ENCODE measurements at regions not wholly inside any gene's neighbourhood (a gene's known extent, or its start where the extent isn't known, plus 50 kb on each side); places are given as distances from the start of the nearest gene placed in this dataset.

GRCh38 chr10:78645169-78645686, 423.5 kb upstream of the ZMIZ1 start:
- no peak for TF ChIP-seq CTCF (IDR thresholded peaks at IDR 0.05; ENCODE audit: low read depth, low read length)

DNA sequence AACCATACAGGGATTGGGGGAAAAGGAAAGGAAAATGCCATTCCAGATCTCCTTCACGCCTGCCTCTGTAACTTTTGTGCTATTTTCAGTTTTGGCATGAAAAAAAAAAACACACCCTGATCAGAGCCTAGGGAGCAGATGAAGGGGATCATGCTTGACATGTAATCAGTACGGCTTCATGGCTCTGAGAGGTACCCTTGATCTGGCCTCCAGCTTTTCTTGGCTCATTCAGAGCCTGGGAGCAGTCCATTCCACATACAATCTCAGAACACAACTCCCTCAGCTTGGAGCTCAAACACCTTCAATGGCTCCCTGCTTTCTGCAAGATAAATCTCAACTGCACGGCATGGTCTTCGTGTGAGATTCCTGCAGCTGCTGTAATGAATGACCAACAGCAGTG, 422.8 kb upstream of the ZMIZ1 start:
- Histone ChIP-seq H3K4me3 (ENCODE audit: low read depth, low read length) (no peak overlapping the region), H3K9me3 (ENCODE audit: control insufficient read depth, insufficient read depth, low read length) (no peaks in the 10 kb centered on the region), H3K27me3 (ENCODE audit: control insufficient read depth, insufficient read depth, low read length) (no peaks in the 10 kb centered on the region), H3K27ac (ENCODE audit: low read depth, low read length) (no peak overlapping the region)
- POLR2A ChIA-PET, result no interaction called here
- no peak for DNase-seq (ENCODE audit: low read depth, low spot score)
- CTCF ChIA-PET, result interaction anchor here (0.8 kb wide), 1 partner anchor 12 kb away, joined by 4 read pairs; no protein-coding TSS in a partner anchor
- TF ChIP-seq CTCF (IDR thresholded peaks at IDR 0.05; ENCODE audit: low read depth, low read length), result no peak

More at GRCh38 chr10:78645169-78645686, 423.5 kb upstream of the ZMIZ1 start:
- ChIA-PET POLR2A (no interaction called here), CTCF (no interaction called here)
- Histone ChIP-seq H3K9me3 (ENCODE audit: control insufficient read depth, insufficient read depth, low read length) (no peaks in the 10 kb centered on the region), H3K4me3 (ENCODE audit: low read depth, low read length) (no peak overlapping the region), H3K27me3 (ENCODE audit: control insufficient read depth, insufficient read depth, low read length) (no peaks in the 10 kb centered on the region), H3K27ac (ENCODE audit: low read depth, low read length) (no peak overlapping the region)
- DNase-seq (ENCODE audit: low read depth, low spot score), result no peak

- TF ChIP-seq CTCF (IDR thresholded peaks at IDR 0.05; ENCODE audit: low read depth, low read length), result no peak
- Histone ChIP-seq H3K27me3 (ENCODE audit: control insufficient read depth, insufficient read depth, low read length) (no peaks in the 10 kb centered on the region), H3K27ac (ENCODE audit: low read depth, low read length) (no peak overlapping the region), H3K9me3 (ENCODE audit: control insufficient read depth, insufficient read depth, low read length) (no peaks in the 10 kb centered on the region; the same call in 1 of the 2 replicates), H3K4me3 (ENCODE audit: low read depth, low read length) (no peak overlapping the region)
- ChIA-PET POLR2A (interaction anchor here (0.7 kb wide), 1 partner anchor 190 kb away, joined by 3 read pairs; no protein-coding TSS in a partner anchor), CTCF (interaction anchor here (0.5 to 2.5 kb wide), 4 partner anchors 9 to 601 kb away, joined by 3 to 19 read pairs (median 6); no protein-coding TSS in a partner anchor)
- no peak for DNase-seq (ENCODE audit: low read depth, low spot score)
Observed at GRCh38 chr10:78648256-78648860, 420.4 kb upstream of the ZMIZ1 start.

GRCh38 chr10:78649429-78649828, 419.3 kb upstream of the ZMIZ1 start:
- H3K4me3 ChIP-seq (ENCODE audit: low read depth, low read length), result no peak overlapping the region
- H3K27ac ChIP-seq (ENCODE audit: low read depth, low read length), result no peak overlapping the region
- ChIA-PET POLR2A (no interaction called here), CTCF (interaction anchor here (1.2 to 2.5 kb wide), 4 partner anchors 8 to 602 kb away, joined by 4 to 19 read pairs (median 7); no protein-coding TSS in a partner anchor)
- DNase-seq (ENCODE audit: low read depth, low spot score), result no peak
- no peak for TF ChIP-seq CTCF (IDR thresholded peaks at IDR 0.05; ENCODE audit: low read depth, low read length)
- H3K27me3 ChIP-seq (ENCODE audit: control insufficient read depth, insufficient read depth, low read length), result peaks cover under 1% of the 10 kb centered on the region
- H3K9me3 ChIP-seq (ENCODE audit: control insufficient read depth, insufficient read depth, low read length), result peaks cover 4% of the 10 kb centered on the region; the same call in 1 of the 2 replicates

DNA sequence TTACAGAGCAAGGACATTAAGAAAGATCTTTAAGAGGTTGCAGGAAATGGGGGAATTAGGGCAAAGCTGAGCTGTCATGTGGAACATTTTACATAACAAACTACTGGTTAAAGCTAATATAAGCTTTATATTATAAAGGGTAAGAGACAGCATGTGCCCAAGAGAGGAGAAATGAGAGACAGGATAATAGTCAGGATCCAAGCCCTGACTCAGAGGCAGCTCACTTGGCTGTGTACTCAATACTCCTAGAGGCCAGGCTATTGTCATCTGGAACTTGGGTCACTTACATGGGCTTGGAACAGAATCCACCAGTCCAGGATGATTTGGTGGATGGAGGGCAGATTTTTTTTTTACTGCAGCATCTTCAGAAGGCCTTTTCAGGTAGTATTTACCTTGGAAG, 418.6 kb upstream of the ZMIZ1 start:
- CTCF ChIA-PET, result interaction anchor here (1.2 to 2.0 kb wide), 2 partner anchors 10 to 15 kb away, joined by 7 read pairs; no protein-coding TSS in a partner anchor
- Histone ChIP-seq H3K9me3 (ENCODE audit: control insufficient read depth, insufficient read depth, low read length) (peaks cover 4% of the 10 kb centered on the region; the same call in 1 of the 2 replicates), H3K4me3 (ENCODE audit: low read depth, low read length) (no peak overlapping the region), H3K27me3 (ENCODE audit: control insufficient read depth, insufficient read depth, low read length) (peaks cover 3% of the 10 kb centered on the region), H3K27ac (ENCODE audit: low read depth, low read length) (no peak overlapping the region)
- DNase-seq (ENCODE audit: low read depth, low spot score), result no peak
- no peak for TF ChIP-seq CTCF (IDR thresholded peaks at IDR 0.05; ENCODE audit: low read depth, low read length)
- POLR2A ChIA-PET, result no interaction called here
